ENCODE measurements at regions not wholly inside any gene's neighbourhood (a gene's known extent, or its start where the extent isn't known, plus 50 kb on each side); places are given as distances from the start of the nearest gene placed in this dataset.

DNA sequence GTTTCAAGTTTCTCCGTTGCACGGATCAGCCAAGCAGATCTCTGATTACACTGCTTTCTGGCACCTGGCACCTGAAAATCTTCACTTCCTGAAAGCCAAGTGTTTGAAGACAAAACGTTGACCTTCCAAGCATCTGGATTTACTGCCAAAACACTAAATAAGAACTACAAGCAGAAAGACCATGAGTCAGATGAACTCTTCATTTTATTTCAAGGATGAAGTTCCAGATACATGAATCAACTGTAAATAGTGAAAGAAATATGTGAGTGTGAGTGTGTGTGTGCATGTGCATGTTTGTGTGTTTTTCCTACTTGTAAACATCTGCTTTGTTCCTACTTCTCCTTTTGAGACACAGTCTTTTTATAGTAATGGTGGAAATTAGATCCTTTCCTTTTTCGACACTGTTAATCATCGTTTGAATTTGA lies 60.0 kb upstream of the DTNA start:
- intact Hi-C loops (cut with micrococcal nuclease; ENCODE audit: unreplicated experiment), result loop anchor here (10.0 kb wide), 1 partner anchor 135 kb away; no protein-coding TSS in a partner anchor
- peak overlapping the region; percentile 68; the same call in 1 of the 2 replicates for H2AFZ ChIP-seq (ENCODE audit: low read length)
- no peaks in the 10 kb centered on the region for H3K9me2 ChIP-seq (ENCODE audit: insufficient read depth, low read length)
- no peaks in the 10 kb centered on the region for H4K20me1 ChIP-seq (ENCODE audit: insufficient read depth, low read length)
- ChIA-PET POLR2A (no interaction called here), CTCF (ENCODE audit: unreplicated experiment) (no interaction called here)
- no peaks in the 10 kb centered on the region for H3K9me3 ChIP-seq (ENCODE audit: low read length)
- no peaks in the 10 kb centered on the region for H3K36me3 ChIP-seq (ENCODE audit: insufficient read depth, low read length)
- peak overlapping the region; percentile 1 for H3K4me3 ChIP-seq (ENCODE audit: low read depth, low read length, poor library complexity, severe bottlenecking)
- H3K79me2 ChIP-seq (ENCODE audit: insufficient read depth, low read depth, low read length), result no peaks in the 10 kb centered on the region
- H3K4me1 ChIP-seq (ENCODE audit: insufficient read depth, low read length, poor library complexity, severe bottlenecking), result peaks cover 18% of the 10 kb centered on the region
- no TSS peak for BruUV-seq (replicated peaks)
- TF ChIP-seq, protein P1, sequence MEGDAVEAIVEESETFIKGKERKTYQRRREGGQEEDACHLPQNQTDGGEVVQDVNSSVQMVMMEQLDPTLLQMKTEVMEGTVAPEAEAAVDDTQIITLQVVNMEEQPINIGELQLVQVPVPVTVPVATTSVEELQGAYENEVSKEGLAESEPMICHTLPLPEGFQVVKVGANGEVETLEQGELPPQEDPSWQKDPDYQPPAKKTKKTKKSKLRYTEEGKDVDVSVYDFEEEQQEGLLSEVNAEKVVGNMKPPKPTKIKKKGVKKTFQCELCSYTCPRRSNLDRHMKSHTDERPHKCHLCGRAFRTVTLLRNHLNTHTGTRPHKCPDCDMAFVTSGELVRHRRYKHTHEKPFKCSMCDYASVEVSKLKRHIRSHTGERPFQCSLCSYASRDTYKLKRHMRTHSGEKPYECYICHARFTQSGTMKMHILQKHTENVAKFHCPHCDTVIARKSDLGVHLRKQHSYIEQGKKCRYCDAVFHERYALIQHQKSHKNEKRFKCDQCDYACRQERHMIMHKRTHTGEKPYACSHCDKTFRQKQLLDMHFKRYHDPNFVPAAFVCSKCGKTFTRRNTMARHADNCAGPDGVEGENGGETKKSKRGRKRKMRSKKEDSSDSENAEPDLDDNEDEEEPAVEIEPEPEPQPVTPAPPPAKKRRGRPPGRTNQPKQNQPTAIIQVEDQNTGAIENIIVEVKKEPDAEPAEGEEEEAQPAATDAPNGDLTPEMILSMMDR (conservative IDR thresholded peaks at IDR 0.05; ENCODE audit: low read length), result no peak
- TF ChIP-seq EZH2phosphoT487 (IDR thresholded peaks at IDR 0.05; ENCODE audit: borderline replicate concordance, low read depth, low read length), result no peak
- peak overlapping the region; percentile 37 for H3K4me2 ChIP-seq (ENCODE audit: low read length)
- DNase-seq (ENCODE audit: low spot score), result peak; percentile 47
- H3K27ac ChIP-seq (ENCODE audit: low read depth, low read length, poor library complexity, severe bottlenecking), result peak overlapping the region; percentile 9

DNA sequence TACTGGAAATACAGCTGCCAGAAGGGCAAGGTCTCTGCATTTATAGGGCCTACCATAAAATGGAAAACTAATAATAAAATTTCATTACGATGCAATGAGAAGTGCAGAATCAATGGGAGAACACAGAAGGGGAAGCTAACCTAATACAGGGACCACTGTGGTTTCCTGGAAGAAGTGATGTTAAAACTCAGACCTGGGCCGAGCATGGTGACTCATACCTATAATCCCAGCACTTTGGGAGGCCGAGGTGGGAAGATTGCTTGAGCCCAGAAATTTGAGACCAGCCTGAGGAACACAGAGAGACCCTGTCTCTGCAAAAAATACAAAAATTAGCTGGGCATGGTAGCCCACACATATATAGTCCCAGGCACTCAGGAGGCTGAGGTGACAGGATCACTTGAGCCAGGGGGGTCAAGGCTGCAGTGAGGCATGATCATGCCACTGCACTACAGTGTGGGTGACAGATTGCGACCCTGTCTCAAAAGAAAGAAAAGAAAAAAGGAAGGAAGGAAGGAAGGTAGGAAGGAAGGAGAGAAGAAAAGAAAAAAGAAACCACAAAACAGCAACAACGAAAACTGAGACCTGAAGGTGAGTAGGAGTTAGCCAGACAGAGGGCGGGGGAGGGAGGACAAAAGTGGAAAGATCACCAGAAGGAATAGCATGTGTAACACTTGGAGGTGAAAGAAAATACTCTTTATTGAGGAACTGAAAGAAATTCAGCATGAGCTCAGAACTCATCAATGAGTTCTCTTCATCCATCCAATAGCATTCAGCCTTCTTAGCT lies 58.3 kb upstream of the DTNA start:
- H3K4me3 ChIP-seq (ENCODE audit: low read depth, low read length, poor library complexity, severe bottlenecking), result no peak overlapping the region
- no peak overlapping the region for H2AFZ ChIP-seq (ENCODE audit: low read length)
- POLR2A ChIA-PET, result interaction anchor here (1.2 kb wide), 1 partner anchor 8 kb away, joined by 3 read pairs; no protein-coding TSS in a partner anchor
- H3K4me2 ChIP-seq (ENCODE audit: low read length), result no peak overlapping the region
- peaks cover 18% of the 10 kb centered on the region for H3K4me1 ChIP-seq (ENCODE audit: insufficient read depth, low read length, poor library complexity, severe bottlenecking)
- TF ChIP-seq, protein P1 (conservative IDR thresholded peaks at IDR 0.05; ENCODE audit: low read length), result no peak
- TF ChIP-seq EZH2phosphoT487 (IDR thresholded peaks at IDR 0.05; ENCODE audit: borderline replicate concordance, low read depth, low read length), result no peak
- no TSS peak for BruUV-seq (replicated peaks)
- H3K79me2 ChIP-seq (ENCODE audit: insufficient read depth, low read depth, low read length), result no peaks in the 10 kb centered on the region
- no peak overlapping the region for H3K27ac ChIP-seq (ENCODE audit: low read depth, low read length, poor library complexity, severe bottlenecking)
- no peaks in the 10 kb centered on the region for H3K9me3 ChIP-seq (ENCODE audit: low read length)
- no peaks in the 10 kb centered on the region for H3K9me2 ChIP-seq (ENCODE audit: insufficient read depth, low read length)
- intact Hi-C loops (cut with micrococcal nuclease; ENCODE audit: unreplicated experiment), result loop anchor here (10.0 kb wide), 1 partner anchor 133 kb away; no protein-coding TSS in a partner anchor
- DNase-seq (ENCODE audit: low spot score), result no peak
- no peaks in the 10 kb centered on the region for H4K20me1 ChIP-seq (ENCODE audit: insufficient read depth, low read length)
- CTCF ChIA-PET (ENCODE audit: unreplicated experiment), result interaction anchor here (0.5 kb wide), 1 partner anchor 42 kb away, joined by 4 read pairs; no protein-coding TSS in a partner anchor
- H3K36me3 ChIP-seq (ENCODE audit: insufficient read depth, low read length), result no peaks in the 10 kb centered on the region

DNA sequence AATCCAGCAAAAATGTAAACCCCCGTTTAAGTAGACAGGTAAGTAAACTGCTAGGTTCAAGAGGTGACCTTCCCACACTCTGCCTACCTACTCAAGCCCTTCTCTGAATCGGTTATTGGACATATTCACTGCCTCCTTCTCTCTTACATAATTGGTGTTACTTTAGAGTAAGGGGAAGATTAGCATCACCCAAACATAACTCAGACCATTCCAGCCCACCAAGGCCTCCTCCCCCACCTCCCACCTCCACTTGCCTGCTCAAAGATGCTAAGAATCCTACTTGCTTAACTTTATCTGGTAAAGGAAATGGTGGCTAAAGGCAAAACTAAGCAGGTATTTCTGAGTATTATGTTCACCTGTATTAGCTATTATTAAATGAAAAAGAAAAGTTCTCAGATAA lies 55.0 kb upstream of the DTNA start:
- intact Hi-C loops (cut with micrococcal nuclease; ENCODE audit: unreplicated experiment), result loop anchor here (10.0 kb wide), 1 partner anchor 130 kb away; no protein-coding TSS in a partner anchor
- Histone ChIP-seq H3K36me3 (ENCODE audit: insufficient read depth, low read length) (no peaks in the 10 kb centered on the region), H3K4me2 (ENCODE audit: low read length) (no peak overlapping the region), H3K4me3 (ENCODE audit: low read depth, low read length, poor library complexity, severe bottlenecking) (no peak overlapping the region), H3K9me3 (ENCODE audit: low read length) (no peaks in the 10 kb centered on the region), H3K79me2 (ENCODE audit: insufficient read depth, low read depth, low read length) (no peaks in the 10 kb centered on the region), H3K4me1 (ENCODE audit: insufficient read depth, low read length, poor library complexity, severe bottlenecking) (peaks cover 6% of the 10 kb centered on the region), H3K9me2 (ENCODE audit: insufficient read depth, low read length) (no peaks in the 10 kb centered on the region), H2AFZ (ENCODE audit: low read length) (no peak overlapping the region), H4K20me1 (ENCODE audit: insufficient read depth, low read length) (no peaks in the 10 kb centered on the region), H3K27ac (ENCODE audit: low read depth, low read length, poor library complexity, severe bottlenecking) (no peak overlapping the region)
- DNase-seq (ENCODE audit: low spot score), result no peak
- no TSS peak for BruUV-seq (replicated peaks)
- POLR2A ChIA-PET, result no interaction called here
- CTCF ChIA-PET (ENCODE audit: unreplicated experiment), result no interaction called here
- TF ChIP-seq EZH2phosphoT487 (IDR thresholded peaks at IDR 0.05; ENCODE audit: borderline replicate concordance, low read depth, low read length), result no peak
- TF ChIP-seq, protein P1 (conservative IDR thresholded peaks at IDR 0.05; ENCODE audit: low read length), result no peak
